GM13976 (cell line): ENCODE measurements at regions not wholly inside any gene's neighbourhood (a gene's known extent, or its start where the extent isn't known, plus 50 kb on each side); places are given as distances from the start of the nearest gene placed in this dataset.

ENCODE experiments used
- DNase-seq: peaks from one replicate; pipeline ENCODE4 v3.0.0; 2012; ENCODE audit warnings: low spot score
- in situ Hi-C: fragments of 300-500 bp; cut with MboI; formaldehyde crosslinking; loops from one replicate; pipeline ENCODE4 v1.12.0; 2022; ENCODE audit warnings: low sequenced_read_pairs, mixed read lengths, inconsistent platforms; ENCODE audit not compliant: unreplicated experiment
- TF ChIP-seq, protein P1 (sequence below): IDR thresholded peaks from 2 replicates; pipeline ENCODE4 v1.5.1; 2012; ENCODE audit warnings: borderline replicate concordance, mild to moderate bottlenecking; ENCODE audit not compliant: insufficient read depth; ENCODE audit errors: extremely low read depth, missing control alignments, control extremely low read depth

GRCh38 chr10:33428682-33429081, 94.2 kb upstream of the NRP1 start:
- DNase-seq = no peak
- in situ Hi-C loops = no loop called here
- TF ChIP-seq, protein P1, sequence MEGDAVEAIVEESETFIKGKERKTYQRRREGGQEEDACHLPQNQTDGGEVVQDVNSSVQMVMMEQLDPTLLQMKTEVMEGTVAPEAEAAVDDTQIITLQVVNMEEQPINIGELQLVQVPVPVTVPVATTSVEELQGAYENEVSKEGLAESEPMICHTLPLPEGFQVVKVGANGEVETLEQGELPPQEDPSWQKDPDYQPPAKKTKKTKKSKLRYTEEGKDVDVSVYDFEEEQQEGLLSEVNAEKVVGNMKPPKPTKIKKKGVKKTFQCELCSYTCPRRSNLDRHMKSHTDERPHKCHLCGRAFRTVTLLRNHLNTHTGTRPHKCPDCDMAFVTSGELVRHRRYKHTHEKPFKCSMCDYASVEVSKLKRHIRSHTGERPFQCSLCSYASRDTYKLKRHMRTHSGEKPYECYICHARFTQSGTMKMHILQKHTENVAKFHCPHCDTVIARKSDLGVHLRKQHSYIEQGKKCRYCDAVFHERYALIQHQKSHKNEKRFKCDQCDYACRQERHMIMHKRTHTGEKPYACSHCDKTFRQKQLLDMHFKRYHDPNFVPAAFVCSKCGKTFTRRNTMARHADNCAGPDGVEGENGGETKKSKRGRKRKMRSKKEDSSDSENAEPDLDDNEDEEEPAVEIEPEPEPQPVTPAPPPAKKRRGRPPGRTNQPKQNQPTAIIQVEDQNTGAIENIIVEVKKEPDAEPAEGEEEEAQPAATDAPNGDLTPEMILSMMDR = no peak

GRCh38 chr10:33423154-33423529, 88.7 kb upstream of the NRP1 start:
- in situ Hi-C loops = no loop called here
- TF ChIP-seq, protein P1 = no peak
- no peak for DNase-seq

- in situ Hi-C loops = no loop called here
- TF ChIP-seq, protein P1 = no peak
- DNase-seq = no peak
Observed at GRCh38 chr10:33422471-33423153, 88.1 kb upstream of the NRP1 start.

DNA sequence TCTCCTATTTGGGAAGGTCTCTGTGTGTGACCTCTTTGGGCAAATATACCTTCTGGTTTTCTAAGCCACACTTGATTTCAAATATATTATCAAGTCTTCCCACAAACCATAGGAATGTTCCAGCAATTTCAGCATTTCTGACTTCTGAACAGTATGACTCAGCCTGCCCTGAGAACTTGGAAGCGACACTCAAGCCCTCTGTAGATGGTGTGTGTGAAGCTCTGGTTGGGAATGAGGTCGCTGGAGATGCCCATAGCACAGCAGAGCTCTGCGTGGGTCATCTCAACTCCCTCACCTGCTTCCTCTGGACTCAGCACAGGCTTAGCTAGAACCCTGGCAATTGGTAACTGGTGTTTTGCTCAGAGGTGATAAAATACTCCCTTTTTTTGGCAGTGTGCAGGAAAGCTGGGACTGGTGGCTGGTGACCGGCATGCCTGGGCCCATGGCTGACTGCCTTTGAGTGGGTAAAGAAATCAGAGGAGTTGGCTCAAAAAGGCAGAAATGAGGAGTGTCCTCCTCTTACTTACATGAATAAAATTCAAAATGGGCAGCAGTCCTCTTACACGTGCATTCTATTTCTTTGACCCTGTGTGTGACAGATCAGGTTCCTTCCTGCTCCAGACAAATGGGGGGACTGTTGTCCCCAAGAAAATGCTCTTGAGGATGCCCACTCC, 87.5 kb upstream of the NRP1 start:
- TF ChIP-seq, protein P1 = no peak
- no peak for DNase-seq

DNA sequence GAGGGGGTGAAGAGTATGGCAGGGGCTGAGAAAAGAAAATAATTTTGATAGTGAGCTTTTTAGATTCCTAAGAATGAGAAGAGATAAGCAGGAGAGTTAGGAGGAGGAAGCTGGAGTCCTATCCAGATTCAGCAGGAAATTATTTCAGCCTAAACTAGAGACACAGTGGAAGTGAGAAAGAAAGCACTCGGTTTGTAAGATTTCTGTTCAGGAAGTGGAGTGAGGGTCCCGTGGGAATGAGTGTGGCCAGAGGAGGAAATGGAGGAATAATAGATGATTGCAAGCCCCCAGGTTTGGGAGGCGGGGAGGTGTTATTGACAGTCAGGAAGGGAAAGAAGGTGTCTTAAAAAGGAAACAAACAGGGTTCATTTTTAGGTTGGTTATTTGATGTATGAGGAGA, 84.8 kb upstream of the NRP1 start:
- in situ Hi-C loops = no loop called here
- DNase-seq = no peak
- TF ChIP-seq, protein P1 = no peak

More for the DNA sequence above, 87.5 kb upstream of the NRP1 start:
- in situ Hi-C loops = no loop called here

GRCh38 chr10:33418301-33418700, 83.8 kb upstream of the NRP1 start:
- TF ChIP-seq, protein P1 = no peak
- in situ Hi-C loops = no loop called here

More at GRCh38 chr10:33418301-33418700, 83.8 kb upstream of the NRP1 start:
- no peak for DNase-seq
